NCI-H2029 (cell line): ENCODE measurements at regions not wholly inside any gene's neighbourhood (a gene's known extent, or its start where the extent isn't known, plus 50 kb on each side); places are given as distances from the start of the nearest gene placed in this dataset.

Experiments
- DNase-seq: peaks from one replicate; lab custom pipeline; 2025; lab: John Stamatoyannopoulos, UW

DNA sequence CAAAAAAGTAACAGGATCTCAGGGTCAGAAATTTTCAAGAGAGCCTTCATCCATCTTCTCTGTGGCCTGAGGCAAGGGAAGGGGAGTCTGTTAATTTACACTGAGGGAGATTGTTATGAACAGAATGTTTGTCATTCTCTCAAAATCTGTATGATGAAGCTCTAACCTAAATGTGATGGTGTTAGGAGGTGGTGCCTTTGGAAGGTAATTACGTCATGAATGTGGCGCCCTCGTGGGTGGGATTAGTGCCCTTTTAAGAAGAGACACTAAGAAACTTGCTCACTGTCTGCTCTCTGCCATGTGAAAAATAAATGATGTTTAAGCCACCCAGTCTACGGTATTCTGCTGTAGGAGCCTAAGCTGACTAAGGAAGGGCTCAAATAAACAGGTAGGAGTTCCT, 521.6 kb downstream of the SNAPC1 start:
- DNase-seq = no peak

DNA sequence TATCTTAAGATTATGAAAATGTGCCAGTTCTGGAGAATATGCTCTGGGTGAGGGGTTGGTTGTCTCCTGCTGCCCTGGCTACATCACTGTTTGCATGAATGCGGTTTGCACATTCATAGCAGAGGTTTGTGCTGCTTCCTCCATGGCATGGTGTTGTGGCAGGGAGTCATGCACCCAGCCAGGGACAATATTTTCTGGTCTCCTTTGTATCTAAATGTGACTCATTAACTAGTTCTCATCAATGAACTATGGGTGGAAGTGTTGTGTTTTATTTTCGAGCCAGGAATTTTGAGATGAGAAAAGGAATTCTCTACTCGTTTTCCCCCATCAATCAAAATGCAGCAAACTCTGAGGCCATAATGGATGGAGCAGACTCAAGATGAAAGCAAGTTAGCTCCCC, 527.3 kb downstream of the SNAPC1 start:
- DNase-seq = no peak

DNA sequence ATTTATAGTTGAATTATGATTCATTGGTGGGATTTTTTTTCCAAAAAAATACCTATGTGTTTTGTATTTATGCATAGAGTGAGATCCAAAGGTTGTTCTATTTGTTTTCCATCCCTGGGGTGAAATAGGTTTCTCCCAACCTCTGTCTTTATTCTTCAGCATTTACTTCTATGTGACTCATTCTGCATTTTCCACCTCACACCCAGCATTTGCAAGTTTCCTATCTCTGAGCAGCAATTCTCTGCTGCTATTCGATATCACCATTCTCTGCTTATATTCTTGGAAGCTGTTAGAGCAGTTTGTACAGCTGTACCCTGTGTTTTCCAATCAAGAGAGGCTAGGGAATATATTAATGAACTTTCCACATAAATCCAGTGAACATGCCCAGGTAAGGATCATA, 538.9 kb downstream of the SNAPC1 start:
- no peak for DNase-seq

DNA sequence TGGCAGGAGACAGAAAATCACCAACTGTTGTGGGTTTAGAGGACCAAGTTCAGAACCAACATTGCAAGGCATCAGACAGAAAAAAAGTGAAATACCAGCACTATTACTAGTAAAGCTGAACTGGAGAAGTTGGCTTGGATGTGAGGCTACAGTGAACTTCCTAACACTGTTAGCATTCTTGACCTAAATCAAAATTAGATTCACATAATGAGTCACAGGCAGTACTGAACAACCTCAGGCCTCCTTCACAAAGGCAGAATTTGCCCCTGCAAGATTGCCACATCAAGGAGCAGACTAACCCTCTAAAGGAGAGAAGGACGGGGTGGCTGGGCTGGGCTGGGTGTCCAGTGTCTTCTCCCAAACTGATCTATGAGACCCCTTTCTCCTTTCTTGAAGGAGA, 539.7 kb downstream of the SNAPC1 start:
- no peak for DNase-seq

DNA sequence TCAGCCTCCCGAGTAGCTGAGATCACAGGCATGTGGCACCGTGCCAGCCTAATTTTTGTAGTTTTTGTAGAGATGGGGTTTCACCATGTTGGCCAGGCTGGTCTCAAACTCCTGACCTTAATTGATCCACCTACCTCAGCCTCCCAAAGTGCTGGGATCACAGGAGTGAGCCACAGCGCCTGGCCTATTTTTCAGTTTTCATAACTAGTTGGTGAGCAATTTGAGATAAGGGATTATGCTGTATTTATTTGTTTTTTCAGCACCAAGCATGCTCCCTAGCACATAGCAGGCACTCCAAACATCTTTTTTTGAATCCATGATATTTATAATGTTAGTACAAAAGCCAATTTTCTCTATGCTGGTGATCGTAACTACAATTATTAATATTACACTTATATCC, 541.2 kb downstream of the SNAPC1 start:
- DNase-seq = no peak

DNA sequence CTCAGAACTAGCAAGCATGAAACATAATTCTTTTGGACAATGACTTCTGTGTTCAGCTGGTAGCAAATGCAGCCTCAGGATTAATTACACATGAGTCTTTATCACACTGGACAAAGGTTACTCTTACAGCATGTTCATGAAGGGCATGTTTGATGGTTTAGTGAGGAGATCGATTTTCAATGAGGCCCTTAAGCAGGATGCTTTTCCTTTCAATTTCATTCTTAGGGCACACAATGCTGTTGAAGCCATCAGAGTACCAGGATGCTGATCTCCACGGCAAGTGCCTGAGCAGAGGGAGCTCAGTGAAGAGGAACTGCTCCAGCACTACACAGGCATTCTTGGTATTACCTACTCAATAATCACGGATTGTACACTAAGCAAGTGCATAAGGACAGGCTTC, 542.0 kb downstream of the SNAPC1 start:
- peak; percentile 4 for DNase-seq

DNA sequence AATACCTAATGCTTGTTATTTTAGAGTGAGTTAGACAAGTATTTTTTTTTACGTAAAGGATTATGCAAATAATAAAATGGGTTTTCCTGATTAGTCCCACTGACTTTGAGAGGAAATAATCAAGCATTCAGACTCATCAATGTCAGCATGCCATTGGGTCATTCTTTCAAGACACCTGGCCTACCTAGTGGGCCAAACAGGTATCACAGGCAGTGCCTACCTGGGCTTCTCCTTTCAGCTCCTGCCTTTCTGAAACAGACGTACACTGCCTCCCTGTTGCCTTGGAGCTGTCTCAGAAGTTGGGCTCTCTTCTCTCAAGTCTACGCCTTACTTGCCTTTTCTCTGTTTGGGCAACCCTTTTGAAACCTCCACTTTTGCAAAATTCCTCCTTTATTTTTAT, 545.6 kb downstream of the SNAPC1 start:
- DNase-seq = no peak

DNA sequence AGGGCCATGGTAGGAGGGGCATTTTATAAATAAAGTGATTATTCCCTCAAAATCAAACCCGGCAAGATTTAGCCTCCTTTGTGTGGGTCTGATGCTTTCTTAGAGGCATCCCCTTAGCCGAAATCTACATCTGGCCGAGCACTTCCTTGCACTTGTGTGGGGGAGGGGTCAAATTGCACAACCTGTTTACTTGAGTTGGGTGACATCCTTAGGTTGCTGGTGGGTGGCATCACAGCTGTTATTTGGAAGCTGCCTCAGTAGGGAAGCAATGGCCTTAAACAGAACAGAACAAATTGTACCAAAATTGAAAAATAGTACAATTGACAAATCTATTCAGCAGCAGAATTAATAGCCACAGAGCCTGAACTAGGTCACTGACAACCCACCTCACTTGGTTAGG, 546.1 kb downstream of the SNAPC1 start:
- no peak for DNase-seq

DNA sequence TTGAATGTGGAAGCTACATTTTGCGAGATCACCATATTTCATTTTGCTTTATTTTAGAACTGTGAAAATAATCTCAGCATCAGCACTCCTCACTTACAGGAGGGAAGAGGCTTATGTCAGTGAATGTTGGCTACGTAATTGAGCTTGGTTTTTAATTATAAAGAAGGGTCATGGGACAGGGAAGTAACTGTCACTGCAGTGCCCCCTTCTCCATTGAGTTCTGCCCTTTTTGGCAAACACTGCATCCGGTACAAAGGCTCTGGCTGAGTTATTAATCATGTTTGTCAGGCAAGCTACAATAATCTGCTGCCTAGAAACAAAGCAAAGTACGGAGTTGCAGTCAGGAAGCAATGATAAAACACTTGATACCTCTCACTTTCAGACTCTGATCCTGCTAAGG, 546.7 kb downstream of the SNAPC1 start:
- DNase-seq = no peak

DNA sequence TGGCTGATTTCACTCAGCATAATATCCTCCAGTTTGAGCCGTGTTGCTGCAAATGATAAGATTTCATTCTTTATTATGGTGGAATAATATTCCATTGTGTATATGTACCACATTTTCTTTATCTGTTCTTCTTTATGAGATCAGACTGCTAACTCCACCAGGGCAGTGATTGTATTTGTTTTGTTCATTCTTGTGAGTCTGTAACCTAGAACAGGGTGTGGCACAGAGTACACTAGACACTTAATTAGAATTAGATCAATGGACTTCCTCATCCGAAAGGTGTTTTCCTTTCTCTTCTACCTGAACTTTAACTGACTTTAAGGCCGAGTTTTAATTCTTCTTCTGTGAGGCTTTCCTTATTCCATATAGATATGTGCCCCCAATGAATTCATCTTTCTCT, 551.0 kb downstream of the SNAPC1 start:
- no peak for DNase-seq

DNA sequence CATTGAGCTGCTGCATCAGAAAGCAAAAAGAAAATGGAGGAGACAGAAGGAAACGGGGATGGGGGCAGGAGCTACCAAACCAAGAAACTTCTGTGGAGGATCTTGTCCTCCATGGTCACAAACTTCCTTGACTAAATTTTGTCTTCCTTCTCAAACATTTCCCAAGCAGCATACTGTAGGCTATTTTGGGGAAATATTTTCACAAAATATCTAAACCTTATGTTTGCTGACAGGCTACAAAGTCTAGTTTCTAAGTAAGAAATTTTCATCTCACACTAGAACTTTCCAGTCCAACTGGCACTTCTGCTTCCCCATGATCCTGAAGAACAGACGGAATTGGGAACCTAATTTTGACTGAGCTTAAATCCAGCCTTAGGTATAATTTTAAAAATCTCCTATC, 552.0 kb downstream of the SNAPC1 start:
- no peak for DNase-seq

DNA sequence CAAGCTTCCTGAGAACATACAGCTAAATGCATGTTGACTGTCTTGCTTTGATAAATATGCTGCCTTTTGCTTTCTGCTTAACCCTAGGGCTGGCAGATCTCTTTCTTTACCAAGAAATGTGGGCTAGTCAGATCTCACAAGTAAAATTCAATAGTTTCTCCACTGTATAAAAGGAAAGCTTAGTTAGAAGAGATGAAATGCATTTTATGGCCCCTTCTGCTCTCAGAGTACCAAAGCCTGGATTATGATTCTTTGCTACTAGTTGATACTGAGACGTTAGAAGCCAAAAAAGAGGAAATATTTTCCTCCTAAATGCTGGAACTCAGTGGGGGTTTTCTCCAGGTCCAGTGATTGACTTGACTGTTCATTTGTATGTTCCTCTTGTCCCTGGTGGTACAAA, 552.7 kb downstream of the SNAPC1 start:
- DNase-seq = no peak

DNA sequence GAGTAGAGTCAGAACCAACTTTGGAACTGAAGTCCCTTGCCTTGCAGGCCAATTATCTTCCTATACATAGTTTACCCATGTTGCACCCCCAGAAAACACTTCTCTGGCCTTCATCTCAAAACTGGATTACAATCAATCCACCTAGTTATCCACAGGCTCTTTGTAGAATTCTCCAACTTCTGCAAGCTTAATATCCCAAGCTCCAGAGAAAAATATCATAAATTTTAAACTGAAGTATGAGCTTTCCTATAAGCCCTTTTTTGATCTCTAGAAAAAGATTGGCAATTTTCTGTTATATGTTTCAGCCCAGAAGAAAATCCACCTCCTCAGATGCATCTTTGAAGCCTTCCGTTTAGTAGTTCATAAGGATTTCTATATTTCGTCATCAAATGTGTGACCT, 553.4 kb downstream of the SNAPC1 start:
- DNase-seq = no peak

DNA sequence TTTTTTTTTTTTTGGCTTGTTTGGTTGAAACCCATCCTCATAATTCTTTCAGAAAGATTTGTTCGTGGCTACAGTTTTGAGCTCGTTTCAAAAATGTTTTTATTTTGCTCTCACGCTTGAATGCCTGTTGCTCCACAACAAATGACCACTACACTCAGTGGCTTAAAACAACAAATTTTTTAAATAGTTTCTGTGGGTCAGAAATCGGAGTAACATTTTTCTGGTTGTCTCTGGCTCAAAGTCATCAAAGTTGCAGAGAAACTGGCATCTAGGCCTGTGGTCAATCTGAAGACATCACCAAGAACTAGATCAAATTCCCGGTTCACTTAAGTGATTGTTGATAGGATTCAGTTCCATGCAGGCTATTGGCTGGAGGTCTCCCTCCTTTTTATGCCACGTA, 560.0 kb downstream of the SNAPC1 start:
- no peak for DNase-seq

DNA sequence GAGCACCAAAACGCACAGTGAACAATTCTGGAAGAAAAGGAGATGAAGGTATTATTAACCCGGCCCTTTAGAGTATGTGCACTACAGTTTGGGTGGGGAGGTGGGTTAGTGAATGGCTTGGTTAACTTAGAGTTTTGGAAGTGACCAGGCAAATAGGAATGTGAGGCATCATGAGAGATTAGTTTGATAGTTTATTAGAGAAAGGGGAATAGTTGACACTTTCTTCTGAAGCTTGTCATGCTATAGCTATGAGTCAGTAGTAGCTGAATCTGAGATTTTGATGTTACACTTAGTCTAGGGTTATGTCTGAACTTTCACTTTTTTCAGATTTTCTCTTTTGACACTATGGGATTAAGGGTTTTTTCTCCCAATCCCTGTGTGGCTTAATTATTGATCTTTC, 567.2 kb downstream of the SNAPC1 start:
- no peak for DNase-seq

DNA sequence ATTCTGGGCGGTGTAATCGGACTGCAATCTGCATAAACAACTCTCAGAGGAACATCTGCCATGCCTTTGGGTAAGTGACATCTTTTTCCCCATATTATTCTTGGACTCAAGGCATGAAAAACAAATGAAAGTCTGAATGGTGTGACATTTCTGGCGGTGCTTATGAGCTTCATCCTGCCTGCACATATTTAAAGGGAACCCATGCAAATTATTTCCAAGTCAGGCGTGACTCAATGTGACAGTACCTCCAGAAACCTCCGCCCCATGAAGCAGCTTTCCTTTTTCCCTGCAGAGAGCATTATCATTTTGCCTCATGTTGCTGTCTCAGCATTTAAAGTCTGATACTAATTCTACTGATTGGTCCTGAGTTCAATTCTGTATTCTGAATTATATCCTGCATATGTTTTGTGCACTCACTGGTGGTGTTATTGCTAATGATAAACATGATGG, 585.4 kb downstream of the SNAPC1 start:
- no peak for DNase-seq

DNA sequence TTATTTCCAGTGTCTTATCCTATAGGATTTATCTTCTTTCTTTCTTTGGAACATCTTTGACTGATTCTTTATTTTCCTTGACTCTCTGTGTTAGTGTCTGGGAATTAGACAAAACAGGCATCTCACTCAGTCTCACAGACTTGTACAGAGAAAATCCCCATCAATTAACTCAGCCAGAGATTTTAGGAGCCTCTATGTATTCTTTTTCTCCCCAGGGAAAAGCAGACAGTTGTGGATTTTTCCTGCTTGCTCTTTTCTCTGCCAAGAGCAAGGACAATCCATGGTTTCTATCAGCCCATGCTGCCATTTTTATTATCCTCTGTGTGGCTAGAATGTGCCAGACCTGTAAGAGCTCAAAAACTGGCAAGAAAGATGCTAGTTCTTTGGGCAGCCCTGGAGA, 595.1 kb downstream of the SNAPC1 start:
- no peak for DNase-seq

DNA sequence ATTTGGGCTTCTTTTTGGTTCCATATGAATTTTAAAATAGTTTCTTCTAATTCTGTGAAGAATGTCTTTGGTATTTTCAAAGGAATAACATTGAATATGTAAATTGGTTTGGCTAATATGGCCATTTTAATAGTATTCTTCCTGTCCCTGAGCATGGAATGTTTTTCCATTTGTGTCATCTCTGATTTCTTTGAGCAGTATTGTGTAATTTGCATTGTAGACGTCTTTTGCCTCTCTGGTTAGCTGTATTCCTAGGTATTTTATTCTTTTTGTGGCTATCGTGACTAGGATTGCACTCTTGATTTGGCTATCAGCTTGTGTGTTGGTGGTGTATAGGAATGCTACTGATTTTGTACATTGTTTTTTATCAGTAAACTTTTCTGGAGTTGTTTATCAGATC, 601.9 kb downstream of the SNAPC1 start:
- no peak for DNase-seq

DNA sequence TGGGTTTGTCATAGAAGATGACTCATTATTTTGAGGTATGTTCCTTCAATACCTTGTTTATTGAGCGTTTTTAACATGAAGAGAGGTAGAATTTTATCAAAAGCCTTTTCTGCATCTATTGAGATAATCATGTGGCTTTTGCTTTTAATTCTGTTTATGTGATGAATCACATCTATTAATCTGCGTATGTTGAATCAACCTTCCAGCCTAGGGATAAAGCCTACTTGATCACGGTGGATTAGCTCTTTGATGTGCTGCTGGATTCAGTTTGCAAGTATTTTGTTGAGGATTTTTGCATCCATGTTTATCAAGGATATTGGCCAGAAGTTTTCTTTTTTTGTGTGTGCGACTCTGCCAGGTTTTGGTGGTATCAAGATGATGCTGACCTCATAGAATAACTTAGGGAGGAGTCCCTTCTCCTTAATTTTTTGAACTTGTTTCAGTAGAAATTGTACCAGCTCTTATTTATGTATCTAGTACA, 602.6 kb downstream of the SNAPC1 start:
- DNase-seq = no peak

DNA sequence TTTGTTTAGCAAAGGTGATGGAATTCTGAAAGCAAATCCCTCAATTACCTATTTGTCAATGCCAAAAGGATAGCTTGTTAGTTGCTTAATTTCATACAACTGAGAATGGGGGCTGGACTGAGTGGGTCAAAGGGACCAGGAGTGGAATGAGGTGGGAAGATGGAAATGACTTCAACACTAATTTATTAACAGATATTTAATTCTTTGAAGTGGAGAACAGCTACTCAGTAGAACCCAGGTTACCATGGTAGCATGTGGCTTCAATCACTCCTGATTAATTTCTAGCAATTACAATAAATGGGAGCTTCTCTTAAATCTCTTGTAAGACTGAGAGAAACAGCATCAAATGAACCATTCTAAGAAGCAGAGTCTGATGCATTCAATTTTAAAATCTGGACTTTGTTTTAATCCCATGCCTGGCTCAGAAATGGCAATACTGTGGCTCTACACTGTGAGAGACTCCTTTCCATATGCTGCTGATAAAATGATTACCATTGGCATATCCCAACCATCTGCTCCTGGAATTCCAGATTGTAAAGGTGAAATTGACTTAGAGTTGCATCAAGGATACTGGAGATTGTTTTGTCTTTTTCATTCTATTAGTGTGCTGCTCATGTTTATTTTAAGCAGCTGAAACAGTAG, 607.8 kb downstream of the SNAPC1 start:
- no peak for DNase-seq

DNA sequence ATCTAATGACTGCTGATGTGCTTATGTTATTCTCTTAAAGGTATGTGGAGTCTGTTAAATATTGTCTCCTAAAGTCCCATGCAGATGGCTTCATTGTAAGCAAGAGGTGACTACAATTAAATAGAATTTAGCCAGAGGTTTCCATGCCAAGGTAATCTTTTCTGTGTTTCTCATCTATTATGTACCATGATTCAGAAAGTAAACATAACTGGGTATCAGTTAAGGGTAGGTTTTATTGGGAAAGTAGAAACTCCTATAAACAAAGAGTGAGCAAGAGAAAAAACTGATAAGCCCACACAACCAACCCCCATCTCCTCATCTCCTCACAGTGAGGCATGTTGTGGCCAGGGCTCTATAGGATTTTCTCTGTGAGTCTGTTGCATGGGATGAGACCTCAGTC, 611.7 kb downstream of the SNAPC1 start:
- no peak for DNase-seq

DNA sequence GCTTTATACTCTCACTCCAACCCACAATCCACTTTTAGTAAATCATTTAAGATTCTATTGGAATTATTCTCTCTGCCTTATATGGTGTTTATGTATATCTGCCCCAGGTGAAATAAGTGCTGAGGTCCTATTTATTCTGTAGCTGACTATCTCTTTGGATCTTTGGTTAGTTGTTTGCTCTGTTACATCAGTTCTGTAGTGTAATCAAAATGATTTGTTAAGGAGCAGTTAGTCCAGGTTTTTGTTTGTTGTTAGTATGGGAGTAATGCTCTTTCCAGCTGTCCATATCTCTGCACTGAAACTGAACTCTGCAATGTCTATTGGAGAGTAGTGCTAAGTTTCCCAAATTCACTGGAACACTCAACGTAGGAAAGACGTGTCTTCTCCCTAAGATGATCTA, 615.8 kb downstream of the SNAPC1 start:
- no peak for DNase-seq

DNA sequence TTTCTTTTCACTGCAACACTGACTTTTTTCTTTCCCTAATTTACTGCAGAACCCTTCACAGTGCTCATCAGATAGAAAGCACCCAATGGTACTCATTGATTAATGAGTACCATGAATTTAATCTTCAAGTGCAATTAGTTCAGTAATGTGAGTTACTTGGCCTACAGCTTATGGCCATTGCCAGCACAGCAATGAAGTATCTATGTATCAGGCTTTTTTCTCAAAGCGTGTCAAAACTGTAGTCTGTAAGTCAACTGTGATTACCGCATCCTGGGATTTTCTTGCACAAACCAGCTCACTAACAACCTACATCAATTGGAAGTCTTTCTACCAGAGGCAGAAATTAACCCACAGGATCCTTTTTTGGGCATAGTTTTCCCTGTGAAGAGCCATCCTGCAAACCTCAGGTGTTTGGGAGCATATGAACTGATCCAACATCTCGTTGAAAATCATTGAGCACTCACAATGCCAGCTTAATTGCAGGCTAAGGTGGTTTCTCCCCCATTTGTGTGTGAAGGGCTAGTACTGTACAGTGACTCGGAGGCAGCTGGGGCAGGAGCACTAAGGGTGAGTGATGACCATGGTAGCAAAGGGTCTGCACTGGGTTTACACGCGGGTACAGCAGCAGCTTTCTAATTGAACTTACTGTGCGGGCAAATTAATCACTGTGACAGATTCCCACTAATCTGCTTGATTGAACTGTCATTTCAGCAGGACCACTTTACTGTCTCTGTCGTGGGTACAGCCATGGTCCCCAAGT, 619.3 kb downstream of the SNAPC1 start:
- DNase-seq = no peak

DNA sequence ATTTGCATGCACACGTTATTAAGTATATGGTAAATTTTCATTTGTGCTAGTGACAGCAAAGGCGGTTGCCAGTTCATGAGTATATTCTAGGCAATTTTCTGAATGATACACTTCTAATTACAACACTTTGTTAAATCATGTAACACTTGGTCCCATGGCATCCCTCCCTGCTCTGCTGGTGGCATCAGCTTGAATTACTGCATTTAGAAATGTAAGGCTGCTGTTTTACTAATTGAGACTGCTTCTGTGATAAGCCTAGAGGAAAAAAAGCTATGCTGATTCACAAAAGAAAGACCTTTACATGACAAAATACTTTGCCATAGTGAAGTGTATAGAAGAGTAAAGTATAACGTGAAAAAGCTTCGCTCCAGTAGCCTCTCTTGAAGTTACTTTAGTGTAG, 636.1 kb downstream of the KCNH5 start:
- no peak for DNase-seq
